PFSK-1 (cell line): ENCODE measurements at regions not wholly inside any gene's neighbourhood (a gene's known extent, or its start where the extent isn't known, plus 50 kb on each side); places are given as distances from the start of the nearest gene placed in this dataset.

ENCODE experiments used
- POLR2AphosphoS5 ChIP-seq: IDR thresholded peaks from 2 replicates; pipeline ENCODE4 v1.6.1; 2012; ENCODE audit warnings: low read depth, mild to moderate bottlenecking, control low read depth, low read length, moderate library complexity
- TF ChIP-seq, protein P1 (sequence below), 2 experiments: IDR thresholded peaks; 2 replicates each; pipeline versions ENCODE4 v1.6.1 to v1.8.0; 2011 to 2012; ENCODE audit warnings: low read depth in 2 of 2, low read length in 2 of 2, control low read depth in 1 of 2, inconsistent platforms in 1 of 2, mild to moderate bottlenecking in 1 of 2, moderate library complexity in 1 of 2; ENCODE audit not compliant: insufficient read depth in 1 of 2

- no peak for TF ChIP-seq POLR2AphosphoS5
- TF ChIP-seq, protein P1, sequence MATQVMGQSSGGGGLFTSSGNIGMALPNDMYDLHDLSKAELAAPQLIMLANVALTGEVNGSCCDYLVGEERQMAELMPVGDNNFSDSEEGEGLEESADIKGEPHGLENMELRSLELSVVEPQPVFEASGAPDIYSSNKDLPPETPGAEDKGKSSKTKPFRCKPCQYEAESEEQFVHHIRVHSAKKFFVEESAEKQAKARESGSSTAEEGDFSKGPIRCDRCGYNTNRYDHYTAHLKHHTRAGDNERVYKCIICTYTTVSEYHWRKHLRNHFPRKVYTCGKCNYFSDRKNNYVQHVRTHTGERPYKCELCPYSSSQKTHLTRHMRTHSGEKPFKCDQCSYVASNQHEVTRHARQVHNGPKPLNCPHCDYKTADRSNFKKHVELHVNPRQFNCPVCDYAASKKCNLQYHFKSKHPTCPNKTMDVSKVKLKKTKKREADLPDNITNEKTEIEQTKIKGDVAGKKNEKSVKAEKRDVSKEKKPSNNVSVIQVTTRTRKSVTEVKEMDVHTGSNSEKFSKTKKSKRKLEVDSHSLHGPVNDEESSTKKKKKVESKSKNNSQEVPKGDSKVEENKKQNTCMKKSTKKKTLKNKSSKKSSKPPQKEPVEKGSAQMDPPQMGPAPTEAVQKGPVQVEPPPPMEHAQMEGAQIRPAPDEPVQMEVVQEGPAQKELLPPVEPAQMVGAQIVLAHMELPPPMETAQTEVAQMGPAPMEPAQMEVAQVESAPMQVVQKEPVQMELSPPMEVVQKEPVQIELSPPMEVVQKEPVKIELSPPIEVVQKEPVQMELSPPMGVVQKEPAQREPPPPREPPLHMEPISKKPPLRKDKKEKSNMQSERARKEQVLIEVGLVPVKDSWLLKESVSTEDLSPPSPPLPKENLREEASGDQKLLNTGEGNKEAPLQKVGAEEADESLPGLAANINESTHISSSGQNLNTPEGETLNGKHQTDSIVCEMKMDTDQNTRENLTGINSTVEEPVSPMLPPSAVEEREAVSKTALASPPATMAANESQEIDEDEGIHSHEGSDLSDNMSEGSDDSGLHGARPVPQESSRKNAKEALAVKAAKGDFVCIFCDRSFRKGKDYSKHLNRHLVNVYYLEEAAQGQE (IDR thresholded peaks at IDR 0.05; ENCODE audit: insufficient read depth in 1 of 2, low read depth in 2 of 2, low read length in 2 of 2), result no peak
These were observed 364.6 kb downstream of the NPR3 start for GRCh38 chr5:33075731-33076130.
